Pancreas (tissue), 10 donors: ENCODE measurements at regions not wholly inside any gene's neighbourhood (a gene's known extent, or its start where the extent isn't known, plus 50 kb on each side); places are given as distances from the start of the nearest gene placed in this dataset.

Source experiments
- ATAC-seq, 4 donors: fragments of 200-7000 bp; cut with Tn5 transposase; one replicate each; pipeline versions ENCODE4 v1.8.0 to v1.9.1; 2020; ENCODE audit warnings: mild to moderate bottlenecking in 4 of 4, moderate library complexity in 4 of 4
- DNase-seq, 6 donors: peaks; one replicate each; pipeline ENCODE4 v3.0.0-alpha.2; 2020
- FAIRE-seq: peaks from 2 replicates; lab custom pipeline; 2012; peaks lifted over from hg19 to GRCh38; lab: Jason Lieb, UNC
- H3K27ac ChIP-seq, 4 donors: fragments of 200-600 bp; sonication (generic); 1 replicate in 3 of 4; 2 replicates in 1 of 4; pipeline versions ENCODE4 v1.5.0 to v1.8.0; 2020
- H3K27me3 ChIP-seq, 4 donors: fragments of 200-600 bp; one replicate each; pipeline ENCODE4 v1.8.0; 2021
- H3K36me3 ChIP-seq, 3 donors: fragments of 200-600 bp; sonication (generic) in 1 of 3; one replicate each; pipeline versions ENCODE4 v1.5.0 to v1.8.0; 2020 to 2021
- H3K4me1 ChIP-seq, 3 donors: fragments of 200-600 bp; one replicate each; pipeline ENCODE4 v1.8.0; 2021
- H3K4me3 ChIP-seq, 4 donors: fragments of 200-600 bp; sonication (generic) in 2 of 4; one replicate each; pipeline versions ENCODE4 v1.5.0 to v1.8.0; 2020 to 2021
- H3K9me3 ChIP-seq, 4 donors: fragments of 200-600 bp; one replicate each; pipeline ENCODE4 v1.8.0; 2021
- WGBS, 2 donors: extraction: QIAGEN DNeasy Blood & Tissue Kit; methylation state at CpG; one replicate each; pipeline ENCODE4 v1.1.7; 2013; 5-methylcytosine and 5-hydroxymethylcytosine counted together
- intact Hi-C, 3 donors: fragments of 100-400 bp; cut with DNase I; formaldehyde crosslinking; loops; one replicate each; pipeline versions ENCODE4 v1.11.1 to v1.14.2; 2022
- TF ChIP-seq, protein P1 (sequence below), 4 donors: fragments of 200-600 bp; sonication (generic) in 3 of 4; IDR thresholded peaks; one replicate each; pipeline versions ENCODE4 v1.5.0 to v1.8.0; 2021; ENCODE audit warnings: antibody characterized with exemption in 4 of 4
- donor health status: healthy with polysubstance abuse.
- donor health status: DM: no; HTN: no; CAD: no; lungs with moderate emphysema.
- donor health status: DM: no; HTN: no; CAD: no.
- donor health status: control.
- donor health status: control.
- donor health status: Bipolar disorder and iron deficiency.
- donor health status: DM: yes; HTN: yes; CAD: no.
- donor health status: DM: no; HTN: no; CAD: no.
- donor health status: DM: no; HTN: no; CAD: no.
- donor health status: DM: yes; HTN: yes; CAD: no.

DNA sequence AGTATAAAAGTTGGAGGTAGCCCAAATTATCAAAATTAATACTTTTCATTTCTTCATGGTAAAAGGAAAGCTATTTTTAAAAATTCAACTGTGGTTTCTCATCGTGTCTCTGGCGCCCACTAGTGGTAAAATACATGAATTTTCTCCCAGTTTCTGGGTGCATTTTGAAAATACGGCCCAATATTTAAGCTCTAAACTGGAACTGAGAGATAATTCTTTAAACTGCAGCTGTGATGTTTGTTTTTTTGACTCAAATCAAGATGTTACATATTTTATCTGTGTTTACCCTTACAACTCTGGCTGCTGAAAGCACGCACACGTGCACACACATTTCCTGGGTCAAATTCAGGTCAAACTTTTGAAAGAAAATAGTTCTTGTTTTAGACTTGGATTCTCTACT, 123.9 kb upstream of the ACSL4 start:
- H3K9me3 ChIP-seq = no peaks in the 10 kb centered on the region
- no peaks in the 10 kb centered on the region for H3K27me3 ChIP-seq
- ATAC-seq (peak in 3 of 4 donors; percentile 36 to 62 (median 43)), FAIRE-seq (peak; percentile 85), DNase-seq (no peak)
- H3K27ac ChIP-seq = no peak overlapping the region
- H3K36me3 ChIP-seq = no peaks in the 10 kb centered on the region
- WGBS, 2 donors = 2 to 5% methylated on average over 5 of the region's 5 CpGs
- intact Hi-C loops = loop anchor here in 1 of 3 donors (10.0 kb wide), 1 partner anchor 142 kb away; no protein-coding TSS in a partner anchor
- TF ChIP-seq, protein P1, sequence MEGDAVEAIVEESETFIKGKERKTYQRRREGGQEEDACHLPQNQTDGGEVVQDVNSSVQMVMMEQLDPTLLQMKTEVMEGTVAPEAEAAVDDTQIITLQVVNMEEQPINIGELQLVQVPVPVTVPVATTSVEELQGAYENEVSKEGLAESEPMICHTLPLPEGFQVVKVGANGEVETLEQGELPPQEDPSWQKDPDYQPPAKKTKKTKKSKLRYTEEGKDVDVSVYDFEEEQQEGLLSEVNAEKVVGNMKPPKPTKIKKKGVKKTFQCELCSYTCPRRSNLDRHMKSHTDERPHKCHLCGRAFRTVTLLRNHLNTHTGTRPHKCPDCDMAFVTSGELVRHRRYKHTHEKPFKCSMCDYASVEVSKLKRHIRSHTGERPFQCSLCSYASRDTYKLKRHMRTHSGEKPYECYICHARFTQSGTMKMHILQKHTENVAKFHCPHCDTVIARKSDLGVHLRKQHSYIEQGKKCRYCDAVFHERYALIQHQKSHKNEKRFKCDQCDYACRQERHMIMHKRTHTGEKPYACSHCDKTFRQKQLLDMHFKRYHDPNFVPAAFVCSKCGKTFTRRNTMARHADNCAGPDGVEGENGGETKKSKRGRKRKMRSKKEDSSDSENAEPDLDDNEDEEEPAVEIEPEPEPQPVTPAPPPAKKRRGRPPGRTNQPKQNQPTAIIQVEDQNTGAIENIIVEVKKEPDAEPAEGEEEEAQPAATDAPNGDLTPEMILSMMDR (IDR thresholded peaks at IDR 0.05) = peak; percentile 56 to 83 (median 72)
- no peaks in the 10 kb centered on the region for H3K4me1 ChIP-seq
- no peak overlapping the region for H3K4me3 ChIP-seq

DNA sequence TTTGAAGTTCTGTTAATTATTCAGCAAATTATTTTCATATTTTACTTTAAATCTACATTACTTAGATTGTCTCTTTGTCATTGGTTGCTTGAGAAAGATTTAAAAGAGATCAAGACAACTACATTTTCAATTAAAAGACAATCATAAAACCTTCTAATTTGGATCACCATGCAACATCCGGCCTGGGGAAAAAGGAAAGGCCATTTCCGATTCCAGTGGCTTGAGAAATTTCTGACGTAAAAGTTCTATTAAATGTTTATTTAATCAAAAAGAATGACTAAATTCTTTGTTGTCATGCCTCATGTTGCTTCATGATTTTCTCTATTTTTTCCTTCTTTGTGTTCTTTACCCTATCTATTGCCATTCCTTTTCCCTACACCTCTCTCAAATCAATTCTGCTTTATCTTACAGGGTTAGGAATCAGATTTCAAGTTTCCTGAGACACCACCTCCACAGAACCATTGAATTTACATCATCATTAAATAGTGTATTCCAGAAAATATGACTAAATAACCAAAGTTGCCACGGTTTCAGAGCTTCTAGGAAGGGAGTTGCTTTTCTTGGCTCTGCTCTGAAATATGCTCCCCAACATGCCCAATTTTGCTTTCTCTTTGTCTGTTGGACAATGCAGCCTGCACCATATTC, 124.6 kb upstream of the ACSL4 start:
- DNase-seq (no peak), FAIRE-seq (no peak), ATAC-seq (peak in 1 of 4 donors; percentile 16)
- intact Hi-C loops = loop anchor here in 1 of 3 donors (10.0 kb wide), 1 partner anchor 143 kb away; no protein-coding TSS in a partner anchor
- Histone ChIP-seq H3K36me3 (no peaks in the 10 kb centered on the region), H3K4me3 (no peak overlapping the region), H3K27me3 (no peaks in the 10 kb centered on the region), H3K9me3 (no peaks in the 10 kb centered on the region), H3K27ac (no peak overlapping the region), H3K4me1 (no peaks in the 10 kb centered on the region)
- TF ChIP-seq, protein P1 (IDR thresholded peaks at IDR 0.05) = no peak
- WGBS, 2 donors = 70 to 71% methylated on average over 4 of the region's 4 CpGs

DNA sequence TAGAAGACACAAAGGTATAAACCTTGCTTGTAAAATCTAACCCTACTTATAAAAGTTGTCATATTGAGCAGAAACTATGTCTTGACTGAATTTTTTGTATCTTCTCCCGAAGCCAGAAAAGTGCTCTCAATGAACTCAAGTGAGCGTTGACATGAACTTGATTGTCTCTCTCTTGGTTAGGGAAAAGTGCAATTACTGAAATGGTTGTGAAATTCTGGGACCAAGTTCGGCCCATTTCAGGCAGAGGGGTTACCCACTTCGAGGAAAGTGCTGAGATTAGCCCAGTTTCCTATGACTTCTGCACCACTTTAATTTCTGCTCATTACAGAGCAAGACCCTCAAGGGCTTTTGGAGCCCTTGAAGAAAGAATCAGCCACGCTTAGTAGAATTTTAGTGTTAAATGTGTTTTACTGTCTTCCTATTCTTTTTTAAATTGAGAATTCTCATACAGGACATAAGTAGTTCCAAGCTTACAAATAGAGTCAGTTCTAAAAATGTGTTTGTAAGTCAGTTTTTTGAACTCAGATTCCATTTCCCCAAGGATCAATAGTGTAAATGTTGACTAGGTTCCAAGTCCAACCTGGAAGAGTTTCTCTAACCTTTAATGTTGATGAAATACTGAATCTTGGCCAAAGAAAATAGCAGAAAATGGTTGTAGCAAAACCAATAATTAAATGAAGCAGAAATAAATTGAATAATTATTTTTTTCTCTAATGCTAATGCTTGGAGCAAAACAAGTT, 125.7 kb upstream of the ACSL4 start:
- TF ChIP-seq, protein P1 (IDR thresholded peaks at IDR 0.05) = no peak
- 78 to 84% methylated on average over 5 of the region's 5 CpGs for WGBS, 2 donors
- Histone ChIP-seq H3K9me3 (no peaks in the 10 kb centered on the region), H3K27ac (no peak overlapping the region), H3K4me1 (no peaks in the 10 kb centered on the region), H3K36me3 (no peaks in the 10 kb centered on the region), H3K4me3 (no peak overlapping the region), H3K27me3 (no peaks in the 10 kb centered on the region)
- FAIRE-seq = no peak
- intact Hi-C loops = loop anchor here in 1 of 3 donors (10.0 kb wide), 1 partner anchor 144 kb away; no protein-coding TSS in a partner anchor
- no peak for DNase-seq
- no peak for ATAC-seq

DNA sequence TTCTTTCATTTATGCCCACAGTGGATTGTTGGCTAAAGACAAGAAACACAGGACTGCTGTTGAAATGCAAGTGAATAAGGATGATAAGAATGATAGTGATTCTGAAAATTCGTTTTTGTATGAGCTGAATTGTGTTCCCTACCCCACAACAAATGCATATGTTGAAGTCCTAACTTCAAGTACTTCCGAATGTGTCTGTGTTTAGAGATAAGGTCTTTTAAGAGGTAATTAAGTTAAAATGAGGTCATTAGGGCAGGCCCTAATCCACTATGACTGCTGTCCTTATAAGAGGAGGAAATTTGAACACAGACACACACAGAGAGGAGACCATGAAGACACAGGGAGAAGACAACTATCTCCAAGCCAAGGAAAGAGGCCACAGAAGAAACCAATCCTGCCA, 126.6 kb upstream of the ACSL4 start:
- no peak overlapping the region for H3K27ac ChIP-seq
- DNase-seq (no peak), ATAC-seq (no peak), FAIRE-seq (no peak)
- no peaks in the 10 kb centered on the region for H3K4me1 ChIP-seq
- intact Hi-C loops = loop anchor here in 1 of 3 donors (10.0 kb wide), 1 partner anchor 145 kb away; no protein-coding TSS in a partner anchor
- no peaks in the 10 kb centered on the region for H3K9me3 ChIP-seq
- H3K36me3 ChIP-seq = no peaks in the 10 kb centered on the region
- no peak overlapping the region for H3K4me3 ChIP-seq
- TF ChIP-seq, protein P1 (IDR thresholded peaks at IDR 0.05) = no peak
- 51 to 70% methylated on average over 2 of the region's 2 CpGs for WGBS, 2 donors
- no peaks in the 10 kb centered on the region for H3K27me3 ChIP-seq
